Activated T-cell treated with anti-CD3 and anti-CD28 coated beads for 48 hours (primary cell): ENCODE measurements at regions not wholly inside any gene's neighbourhood (a gene's known extent, or its start where the extent isn't known, plus 50 kb on each side); places are given as distances from the start of the nearest gene placed in this dataset.
"Not testable (repeated sequence)": the region's sequence is repeated elsewhere in the genome, so short reads cannot be mapped to it uniquely, and the experiment has no call there.

Source experiments
- DNase-seq: peaks from one replicate; pipeline ENCODE4 v3.0.0-alpha.2; 2020; ENCODE audit warnings: low read depth

GRCh38 chr2:12452185-12452584 is 264.6 kb upstream of the TRIB2 start:
- no peak for DNase-seq

GRCh38 chr2:12453731-12454130 is 263.0 kb upstream of the TRIB2 start:
- no peak for DNase-seq

- no peak for DNase-seq
Observed at GRCh38 chr2:12455661-12456060, 261.1 kb upstream of the TRIB2 start.

- peak; percentile 56 for DNase-seq
Observed at GRCh38 chr2:12456293-12457106, 260.2 kb upstream of the TRIB2 start.

GRCh38 chr2:12457831-12458230 is 258.9 kb upstream of the TRIB2 start:
- DNase-seq: no peak

- no peak for DNase-seq
Observed at GRCh38 chr2:12463189-12463588, 253.5 kb upstream of the TRIB2 start.

GRCh38 chr2:12465631-12466135 is 251.1 kb upstream of the TRIB2 start:
- DNase-seq: no peak

- DNase-seq: no peak
Observed at GRCh38 chr2:12467303-12467702, 249.4 kb upstream of the TRIB2 start.

- no peak for DNase-seq
Observed at GRCh38 chr2:12469141-12469561, 247.6 kb upstream of the TRIB2 start.

GRCh38 chr2:12472265-12472664 is 244.5 kb upstream of the TRIB2 start:
- not testable (repeated sequence) for DNase-seq

- no peak for DNase-seq
Observed at GRCh38 chr2:12478151-12479064, 238.3 kb upstream of the TRIB2 start.

- DNase-seq: no peak
Observed at GRCh38 chr2:12479065-12479601, 237.6 kb upstream of the TRIB2 start.

GRCh38 chr2:12484536-12485115 is 232.1 kb upstream of the TRIB2 start:
- DNase-seq: no peak

GRCh38 chr2:12486205-12487118 is 230.3 kb upstream of the TRIB2 start:
- DNase-seq: no peak

- no peak for DNase-seq
Observed at GRCh38 chr2:12487253-12488004, 229.3 kb upstream of the TRIB2 start.

- DNase-seq: no peak
Observed at GRCh38 chr2:12488352-12489318, 228.1 kb upstream of the TRIB2 start.

GRCh38 chr2:12490641-12491040 is 226.1 kb upstream of the TRIB2 start:
- no peak for DNase-seq

- DNase-seq: not testable (repeated sequence)
Observed at GRCh38 chr2:12492360-12492759, 224.4 kb upstream of the TRIB2 start.

- peak; percentile 26 for DNase-seq
Observed at GRCh38 chr2:12493031-12493513, 223.7 kb upstream of the TRIB2 start.
